ENCODE measurements at regions not wholly inside any gene's neighbourhood (a gene's known extent, or its start where the extent isn't known, plus 50 kb on each side); places are given as distances from the start of the nearest gene placed in this dataset.

- TF ChIP-seq CTCF (IDR thresholded peaks at IDR 0.05; ENCODE audit: low read length) (no peak), EZH2phosphoT487 (IDR thresholded peaks at IDR 0.05; ENCODE audit: low read length) (no peak), EZH2 (optimal IDR thresholded peaks at IDR 0.05; ENCODE audit: low read depth, low read length) (no peak)
These were observed 295.8 kb downstream of the EPHA7 start for GRCh38 chr6:93123585-93123984.

Data from MM.1S (cell line).